Chondrocyte (in vitro differentiated cells): ENCODE measurements at regions not wholly inside any gene's neighbourhood (a gene's known extent, or its start where the extent isn't known, plus 50 kb on each side); places are given as distances from the start of the nearest gene placed in this dataset.

ENCODE experiments used
- DNase-seq: peaks from one replicate; pipeline ENCODE4 v3.0.0; 2021; ENCODE audit warnings: mixed read lengths, low spot score
- H3K27ac Mint-ChIP-seq: one replicate; pipeline ENCODE4 v1.8.0; 2021; ENCODE audit warnings: mild to moderate bottlenecking, moderate library complexity, mixed read lengths; ENCODE audit not compliant: unreplicated experiment
- H3K27me3 Mint-ChIP-seq: 2 replicates; pipeline ENCODE4 v1.8.0; 2021; ENCODE audit warnings: low read depth, mixed read lengths
- H3K36me3 Mint-ChIP-seq: 2 replicates; pipeline ENCODE4 v1.8.0; 2021; ENCODE audit warnings: low read depth, mixed read lengths
- H3K4me1 Mint-ChIP-seq: 2 replicates; pipeline ENCODE4 v1.8.0; 2021; ENCODE audit warnings: low read depth, mild to moderate bottlenecking, mixed read lengths
- H3K4me3 Mint-ChIP-seq: one replicate; pipeline ENCODE4 v1.8.0; 2021; ENCODE audit warnings: mild to moderate bottlenecking, moderate library complexity, mixed read lengths; ENCODE audit not compliant: unreplicated experiment
- H3K9me3 Mint-ChIP-seq: 2 replicates; pipeline ENCODE4 v1.8.0; 2021; ENCODE audit warnings: low read depth, mixed read lengths
- CTCF ChIP-seq: fragments of 200-600 bp; sonication (generic); IDR thresholded peaks from 2 replicates; pipeline ENCODE4 v1.5.0; 2021; ENCODE audit warnings: antibody characterized with exemption, mild to moderate bottlenecking, moderate library complexity

DNA sequence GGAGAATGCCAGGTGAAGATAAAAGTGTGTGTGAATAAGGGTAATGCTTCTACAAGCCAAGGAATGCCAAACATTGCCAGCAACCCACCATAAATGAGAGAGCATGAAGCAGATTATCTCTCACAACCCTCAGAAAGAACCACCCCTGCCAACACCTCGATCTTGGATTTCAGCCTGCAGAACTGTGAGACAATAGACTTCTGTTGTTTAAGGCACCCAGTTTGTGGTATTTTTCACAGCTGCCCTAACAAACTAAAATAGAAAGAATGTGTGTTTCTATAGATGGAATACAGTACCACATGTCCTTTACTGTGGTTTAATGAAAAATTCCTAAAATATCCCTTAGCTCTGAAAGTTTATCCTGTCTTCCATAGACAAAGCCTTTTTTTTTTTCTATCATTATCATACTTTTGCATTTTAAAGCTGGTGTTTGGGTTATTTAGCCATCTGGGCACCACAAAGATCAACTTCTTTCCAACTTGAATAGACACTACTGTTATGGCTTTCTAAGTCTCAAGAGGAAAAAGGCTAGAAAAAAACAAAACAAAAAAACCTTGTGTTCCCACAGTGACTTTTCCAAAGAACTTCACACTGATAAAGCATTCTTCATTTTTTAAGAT is 505.6 kb downstream of the KCTD12 start:
- DNase-seq: no peak
- Mint-ChIP-seq H3K36me3 (peaks cover 5% of the 10 kb centered on the region), H3K27ac (no peak overlapping the region), H3K27me3 (peaks cover 8% of the 10 kb centered on the region), H3K4me3 (no peak overlapping the region), H3K4me1 (peaks cover 29% of the 10 kb centered on the region), H3K9me3 (peaks cover 6% of the 10 kb centered on the region)
- TF ChIP-seq CTCF: no peak

DNA sequence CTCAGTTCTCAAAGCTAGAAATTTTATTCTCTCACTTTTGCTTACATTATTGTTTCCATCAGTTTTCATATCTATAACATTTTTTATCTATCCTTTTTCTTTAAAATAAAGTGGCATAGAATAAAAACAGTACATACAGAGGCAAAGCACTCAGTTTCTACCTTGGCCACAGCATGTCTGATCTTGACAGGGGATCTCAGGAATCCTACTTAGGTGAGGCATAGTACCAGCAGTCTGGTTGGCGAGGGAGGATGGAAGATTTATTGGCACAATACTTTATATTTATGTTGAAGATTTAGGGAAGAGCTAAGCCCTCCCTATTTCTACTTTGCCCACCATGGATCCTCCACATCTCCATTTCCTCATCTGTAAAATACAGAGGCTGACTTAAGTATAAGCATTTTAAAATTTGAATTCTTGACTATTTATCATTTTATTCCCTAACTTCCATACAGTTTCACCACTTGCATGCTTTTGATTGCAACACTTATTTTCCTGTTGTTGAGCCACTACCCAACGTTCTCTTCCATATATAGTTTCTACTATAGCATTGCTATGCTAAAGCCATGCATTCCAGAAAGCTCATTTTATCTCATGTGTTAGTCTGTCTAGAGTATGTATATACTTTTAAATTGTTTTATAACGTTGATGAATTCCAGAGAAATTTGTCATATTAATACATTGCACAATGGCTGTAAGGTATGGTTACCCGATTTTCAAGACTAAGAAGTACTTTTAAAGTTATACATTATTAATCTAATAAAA is 506.7 kb downstream of the KCTD12 start:
- peaks cover 6% of the 10 kb centered on the region for H3K9me3 Mint-ChIP-seq
- DNase-seq: no peak
- H3K27me3 Mint-ChIP-seq: peaks cover 10% of the 10 kb centered on the region
- peaks cover 28% of the 10 kb centered on the region for H3K4me1 Mint-ChIP-seq
- H3K4me3 Mint-ChIP-seq: no peak overlapping the region
- H3K36me3 Mint-ChIP-seq: peaks cover 5% of the 10 kb centered on the region
- no peak overlapping the region for H3K27ac Mint-ChIP-seq
- TF ChIP-seq CTCF: no peak

DNA sequence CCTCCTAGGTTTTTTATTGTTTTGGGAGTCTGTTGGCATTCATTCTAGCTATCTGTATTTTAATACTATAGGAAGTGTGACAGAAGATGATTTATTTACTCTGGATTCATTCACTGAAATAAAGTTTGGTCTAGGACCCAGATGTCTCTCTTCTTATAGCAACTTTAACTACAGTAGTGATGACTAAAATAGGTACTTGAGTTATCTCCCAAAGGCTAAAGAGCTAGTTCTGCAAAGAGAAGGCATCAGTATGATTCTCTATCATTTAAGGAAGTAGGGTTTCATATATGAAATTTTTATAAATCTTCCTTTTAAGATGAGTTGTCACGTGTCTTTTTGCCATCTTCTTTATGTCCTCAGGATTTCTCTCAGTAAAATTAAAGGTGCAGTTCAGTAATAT is 507.4 kb downstream of the KCTD12 start:
- TF ChIP-seq CTCF: no peak
- DNase-seq: no peak
- Mint-ChIP-seq H3K27ac (no peak overlapping the region), H3K4me1 (peaks cover 20% of the 10 kb centered on the region), H3K4me3 (no peak overlapping the region), H3K36me3 (peaks cover 5% of the 10 kb centered on the region), H3K9me3 (peaks cover 6% of the 10 kb centered on the region), H3K27me3 (peaks cover 16% of the 10 kb centered on the region)

DNA sequence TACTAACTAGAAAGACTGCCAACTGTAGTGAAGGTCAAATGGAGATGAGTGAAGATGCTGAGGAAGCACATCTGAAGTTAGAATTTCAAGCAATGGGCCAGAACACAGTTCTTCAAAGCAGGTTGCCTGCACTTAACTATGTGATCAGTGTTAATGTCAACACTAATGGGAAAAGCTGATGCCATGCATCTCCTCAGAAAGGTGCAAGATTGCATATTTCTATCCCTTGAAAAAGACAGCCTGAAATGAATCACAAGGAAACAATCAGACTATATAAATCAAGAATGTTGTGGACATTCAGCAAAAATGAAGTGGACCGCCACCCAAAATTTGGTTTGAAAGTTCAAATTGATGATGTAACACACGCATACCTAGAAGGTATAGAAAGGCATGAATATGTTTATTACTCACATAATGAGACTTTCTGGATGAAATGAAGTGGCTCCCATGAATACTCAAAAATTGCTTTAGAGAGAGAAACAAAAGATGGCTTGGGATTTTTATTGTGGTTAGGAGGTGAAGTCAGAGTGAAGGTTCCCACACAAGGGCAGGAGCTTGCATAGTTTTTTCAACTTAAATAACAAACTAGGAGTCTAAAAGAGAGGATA is 522.4 kb downstream of the KCTD12 start:
- Mint-ChIP-seq H3K27me3 (peaks cover 33% of the 10 kb centered on the region), H3K4me1 (no peaks in the 10 kb centered on the region), H3K9me3 (no peaks in the 10 kb centered on the region), H3K27ac (no peak overlapping the region), H3K4me3 (no peak overlapping the region), H3K36me3 (peaks cover 1% of the 10 kb centered on the region)
- TF ChIP-seq CTCF: no peak
- DNase-seq: no peak

DNA sequence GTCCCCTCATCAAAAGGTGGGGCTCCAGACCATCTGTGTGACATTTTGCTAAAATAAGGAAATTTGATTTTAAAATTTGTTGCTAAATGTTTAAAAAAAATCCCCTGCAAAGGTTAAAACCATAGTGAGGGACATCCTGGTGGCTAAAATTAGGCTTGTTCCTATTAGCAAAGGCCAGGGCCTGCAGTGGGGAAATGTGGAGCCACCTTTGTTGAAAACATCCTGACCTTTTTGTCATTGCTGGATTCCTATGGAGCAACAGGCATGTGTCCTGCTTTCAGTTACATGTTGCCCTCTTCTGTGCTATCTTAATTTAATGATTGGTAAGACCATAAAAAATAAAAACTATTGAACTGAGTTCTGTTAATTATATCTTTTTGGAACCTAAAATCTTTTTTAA is 524.3 kb downstream of the KCTD12 start:
- no peak overlapping the region for H3K27ac Mint-ChIP-seq
- H3K4me1 Mint-ChIP-seq: no peaks in the 10 kb centered on the region
- H3K4me3 Mint-ChIP-seq: no peak overlapping the region
- no peak for TF ChIP-seq CTCF
- DNase-seq: no peak
- no peaks in the 10 kb centered on the region for H3K9me3 Mint-ChIP-seq
- H3K27me3 Mint-ChIP-seq: peaks cover 32% of the 10 kb centered on the region
- no peaks in the 10 kb centered on the region for H3K36me3 Mint-ChIP-seq
